Activated CD8-positive, alpha-beta memory T cell treated with anti-CD3 and anti-CD28 coated beads, Interleukin-2, amount 10 ng/mL, durations not matched to agents 7 days and 5 days (primary cell): ENCODE measurements at regions not wholly inside any gene's neighbourhood (a gene's known extent, or its start where the extent isn't known, plus 50 kb on each side); places are given as distances from the start of the nearest gene placed in this dataset.
"Not testable (repeated sequence)": the region's sequence is repeated elsewhere in the genome, so short reads cannot be mapped to it uniquely, and the experiment has no call there.

Experiments
- ATAC-seq: fragments of 150-1000 bp; cut with Tn5 transposase; one replicate; pipeline ENCODE4 v1.10.0; 2021; ENCODE audit warnings: moderate library complexity
- CTCF ChIA-PET: fragments of 350-600 bp; sonication (Branson Sonifier 250); formaldehyde crosslinking; loops from one replicate; lab custom pipeline; 2021; ENCODE audit warnings: antibody characterized with exemption; lab: Charles Lee
- DNase-seq: peaks from one replicate; pipeline ENCODE4 v3.0.0-alpha.2; 2020
- H3K27ac Mint-ChIP-seq: one replicate; pipeline ENCODE4 v1.8.0; 2021; ENCODE audit warnings: mild to moderate bottlenecking, mixed read lengths
- H3K27me3 Mint-ChIP-seq: one replicate; pipeline ENCODE4 v1.8.0; 2021; ENCODE audit warnings: mixed read lengths
- H3K36me3 Mint-ChIP-seq: one replicate; pipeline ENCODE4 v1.8.0; 2021; ENCODE audit warnings: mild to moderate bottlenecking, mixed read lengths
- H3K4me1 Mint-ChIP-seq: one replicate; pipeline ENCODE4 v1.8.0; 2021; ENCODE audit warnings: mixed read lengths
- H3K4me3 Mint-ChIP-seq: one replicate; pipeline ENCODE4 v1.8.0; 2021; ENCODE audit warnings: mild to moderate bottlenecking, moderate library complexity, mixed read lengths
- H3K9me3 Mint-ChIP-seq: one replicate; pipeline ENCODE4 v1.8.0; 2022; ENCODE audit warnings: low read depth, mixed read lengths

- peaks cover 2% of the 10 kb centered on the region for H3K4me1 Mint-ChIP-seq
- CTCF ChIA-PET, result no interaction called here
- H3K27me3 Mint-ChIP-seq, result no peaks in the 10 kb centered on the region
- no peaks in the 10 kb centered on the region for H3K9me3 Mint-ChIP-seq
- H3K4me3 Mint-ChIP-seq, result no peak overlapping the region
- no peak for DNase-seq
- no peaks in the 10 kb centered on the region for H3K36me3 Mint-ChIP-seq
- H3K27ac Mint-ChIP-seq, result no peak overlapping the region
- ATAC-seq, result no peak
Measured at GRCh38 chr3:25902586-25902985, 112.7 kb downstream of the OXSM start.

- H3K36me3 Mint-ChIP-seq, result no peaks in the 10 kb centered on the region
Measured at GRCh38 chr3:25903371-25904129, 113.7 kb downstream of the OXSM start.

GRCh38 chr3:25904206-25904605 is 114.3 kb downstream of the OXSM start:
- Mint-ChIP-seq H3K27ac (no peak overlapping the region), H3K27me3 (no peaks in the 10 kb centered on the region), H3K4me1 (peaks cover 2% of the 10 kb centered on the region), H3K9me3 (no peaks in the 10 kb centered on the region), H3K4me3 (no peak overlapping the region), H3K36me3 (no peaks in the 10 kb centered on the region)
- no peak for DNase-seq
- ATAC-seq, result no peak
- CTCF ChIA-PET, result no interaction called here

More at GRCh38 chr3:25903371-25904129, 113.7 kb downstream of the OXSM start:
- no peak overlapping the region for H3K4me3 Mint-ChIP-seq
- CTCF ChIA-PET, result no interaction called here
- H3K4me1 Mint-ChIP-seq, result peaks cover 2% of the 10 kb centered on the region
- DNase-seq, result no peak
- H3K9me3 Mint-ChIP-seq, result no peaks in the 10 kb centered on the region
- H3K27me3 Mint-ChIP-seq, result no peaks in the 10 kb centered on the region
- no peak for ATAC-seq
- no peak overlapping the region for H3K27ac Mint-ChIP-seq

GRCh38 chr3:25906132-25906906 is 116.4 kb downstream of the OXSM start:
- no peak for DNase-seq
- CTCF ChIA-PET, result no interaction called here
- no peaks in the 10 kb centered on the region for H3K27me3 Mint-ChIP-seq
- no peak overlapping the region for H3K27ac Mint-ChIP-seq
- no peaks in the 10 kb centered on the region for H3K9me3 Mint-ChIP-seq
- no peak for ATAC-seq
- H3K4me3 Mint-ChIP-seq, result no peak overlapping the region
- H3K36me3 Mint-ChIP-seq, result no peaks in the 10 kb centered on the region
- peaks cover 8% of the 10 kb centered on the region for H3K4me1 Mint-ChIP-seq

GRCh38 chr3:25907081-25907480 is 117.2 kb downstream of the OXSM start:
- DNase-seq, result no peak
- no peak for ATAC-seq
- Mint-ChIP-seq H3K4me1 (peaks cover 14% of the 10 kb centered on the region), H3K27ac (no peak overlapping the region), H3K27me3 (no peaks in the 10 kb centered on the region), H3K36me3 (no peaks in the 10 kb centered on the region), H3K4me3 (no peak overlapping the region), H3K9me3 (no peaks in the 10 kb centered on the region)
- CTCF ChIA-PET, result no interaction called here

GRCh38 chr3:25910105-25910504 is 120.2 kb downstream of the OXSM start:
- Mint-ChIP-seq H3K9me3 (no peaks in the 10 kb centered on the region), H3K27me3 (no peaks in the 10 kb centered on the region), H3K4me1 (peaks cover 17% of the 10 kb centered on the region), H3K27ac (no peak overlapping the region), H3K4me3 (no peak overlapping the region), H3K36me3 (no peaks in the 10 kb centered on the region)
- CTCF ChIA-PET, result no interaction called here
- ATAC-seq, result no peak
- no peak for DNase-seq

GRCh38 chr3:25910997-25911396 is 121.1 kb downstream of the OXSM start:
- Mint-ChIP-seq H3K4me3 (no peak overlapping the region), H3K4me1 (peaks cover 17% of the 10 kb centered on the region), H3K27ac (no peak overlapping the region), H3K36me3 (no peaks in the 10 kb centered on the region), H3K9me3 (no peaks in the 10 kb centered on the region), H3K27me3 (no peaks in the 10 kb centered on the region)
- ATAC-seq (no peak), DNase-seq (peak; percentile 46)
- CTCF ChIA-PET, result no interaction called here

GRCh38 chr3:25911525-25912295 is 121.8 kb downstream of the OXSM start:
- Mint-ChIP-seq H3K27me3 (no peaks in the 10 kb centered on the region), H3K4me1 (peaks cover 17% of the 10 kb centered on the region), H3K27ac (peak overlapping the region; percentile 61), H3K36me3 (no peaks in the 10 kb centered on the region), H3K9me3 (no peaks in the 10 kb centered on the region), H3K4me3 (no peak overlapping the region)
- ATAC-seq, result peak; percentile 58
- CTCF ChIA-PET, result no interaction called here
- no peak for DNase-seq

GRCh38 chr3:25913179-25913578 is 123.3 kb downstream of the OXSM start:
- Mint-ChIP-seq H3K4me3 (no peak overlapping the region), H3K9me3 (no peaks in the 10 kb centered on the region), H3K27me3 (no peaks in the 10 kb centered on the region), H3K4me1 (peaks cover 17% of the 10 kb centered on the region), H3K36me3 (no peaks in the 10 kb centered on the region), H3K27ac (no peak overlapping the region)
- no peak for ATAC-seq
- DNase-seq, result no peak
- CTCF ChIA-PET, result no interaction called here

- ATAC-seq (no peak), DNase-seq (no peak)
- no peaks in the 10 kb centered on the region for H3K36me3 Mint-ChIP-seq
- CTCF ChIA-PET, result no interaction called here
- H3K27ac Mint-ChIP-seq, result no peak overlapping the region
- no peak overlapping the region for H3K4me3 Mint-ChIP-seq
- H3K9me3 Mint-ChIP-seq, result no peaks in the 10 kb centered on the region
- H3K4me1 Mint-ChIP-seq, result peaks cover 15% of the 10 kb centered on the region
- H3K27me3 Mint-ChIP-seq, result peaks cover 5% of the 10 kb centered on the region
Measured at GRCh38 chr3:25915673-25916072, 125.8 kb downstream of the OXSM start.

- ATAC-seq, result no peak
- Mint-ChIP-seq H3K4me1 (peaks cover 11% of the 10 kb centered on the region), H3K27me3 (peaks cover 9% of the 10 kb centered on the region), H3K36me3 (no peaks in the 10 kb centered on the region), H3K4me3 (no peak overlapping the region), H3K9me3 (no peaks in the 10 kb centered on the region), H3K27ac (no peak overlapping the region)
- no peak for DNase-seq
- CTCF ChIA-PET, result no interaction called here
Measured at GRCh38 chr3:25916321-25916720, 126.4 kb downstream of the OXSM start.

GRCh38 chr3:25931967-25932366 is 142.1 kb downstream of the OXSM start:
- H3K4me3 Mint-ChIP-seq, CTCF ChIA-PET, H3K27me3 Mint-ChIP-seq, H3K36me3 Mint-ChIP-seq, DNase-seq, H3K4me1 Mint-ChIP-seq, H3K9me3 Mint-ChIP-seq, H3K27ac Mint-ChIP-seq, ATAC-seq: not testable (repeated sequence)

GRCh38 chr3:25938566-25939325 is 148.9 kb downstream of the OXSM start:
- no peaks in the 10 kb centered on the region for H3K36me3 Mint-ChIP-seq
- CTCF ChIA-PET, result no interaction called here
- no peak overlapping the region for H3K4me3 Mint-ChIP-seq
- ATAC-seq (no peak), DNase-seq (no peak)
- no peak overlapping the region for H3K27ac Mint-ChIP-seq
- H3K27me3 Mint-ChIP-seq, result no peaks in the 10 kb centered on the region
- peaks cover under 1% of the 10 kb centered on the region for H3K9me3 Mint-ChIP-seq
- H3K4me1 Mint-ChIP-seq, result no peaks in the 10 kb centered on the region
